ENCODE measurements at regions not wholly inside any gene's neighbourhood (a gene's known extent, or its start where the extent isn't known, plus 50 kb on each side); places are given as distances from the start of the nearest gene placed in this dataset.
"Not testable (repeated sequence)": the region's sequence is repeated elsewhere in the genome, so short reads cannot be mapped to it uniquely, and the experiment has no call there.

- Histone ChIP-seq H3K27me3 (replicated peaks in 2 of 5; ENCODE audit: control insufficient read depth in 4 of 5, insufficient read depth in 5 of 5, low read length in 4 of 5) (no peaks in the 10 kb centered on the region), H3K4me3 (ENCODE audit: control insufficient read depth in 1 of 7, extremely low read depth in 1 of 7, insufficient read depth in 4 of 7, low read depth in 2 of 7, low read length in 6 of 7) (no peak overlapping the region), H3K9me3 (ENCODE audit: control extremely low read depth in 1 of 5, control insufficient read depth in 4 of 5, insufficient read depth in 2 of 5, low read depth in 1 of 5, low read length in 4 of 5) (peaks cover 4 to 16% (median 7%) of the 10 kb centered on the region in 5 experiments), H3K36me3 (ENCODE audit: control insufficient read depth in 4 of 4, insufficient read depth in 4 of 4, low read length in 3 of 4) (no peaks in the 10 kb centered on the region), H3K4me1 (ENCODE audit: control extremely low read depth in 1 of 4, control insufficient read depth in 4 of 4, insufficient read depth in 4 of 4, low read length in 3 of 4) (no peaks in the 10 kb centered on the region), H3K27ac (ENCODE audit: insufficient read depth in 1 of 2, low read depth in 1 of 2, low read length in 2 of 2, poor library complexity in 1 of 2, severe bottlenecking in 2 of 2) (no peak overlapping the region)
- CTCF ChIA-PET, result no interaction called here
- no peak for DNase-seq
- POLR2A ChIA-PET, result no interaction called here
Observed at GRCh38 chr1:111063595-111063994, 76.3 kb downstream of the DRAM2 start.

GRCh38 chr1:111062624-111063023 is 77.3 kb downstream of the DRAM2 start:
- Histone ChIP-seq H3K27me3 (replicated peaks in 2 of 5; ENCODE audit: control insufficient read depth in 4 of 5, insufficient read depth in 5 of 5, low read length in 4 of 5) (no peaks in the 10 kb centered on the region), H3K4me1 (ENCODE audit: control extremely low read depth in 1 of 4, control insufficient read depth in 4 of 4, insufficient read depth in 4 of 4, low read length in 3 of 4) (no peaks in the 10 kb centered on the region), H3K27ac (ENCODE audit: insufficient read depth in 1 of 2, low read depth in 1 of 2, low read length in 2 of 2, poor library complexity in 1 of 2, severe bottlenecking in 2 of 2) (no peak overlapping the region), H3K36me3 (ENCODE audit: control insufficient read depth in 4 of 4, insufficient read depth in 4 of 4, low read length in 3 of 4) (no peaks in the 10 kb centered on the region), H3K9me3 (ENCODE audit: control extremely low read depth in 1 of 5, control insufficient read depth in 4 of 5, insufficient read depth in 2 of 5, low read depth in 1 of 5, low read length in 4 of 5) (peaks cover 4 to 13% (median 4%) of the 10 kb centered on the region in 5 experiments), H3K4me3 (ENCODE audit: control insufficient read depth in 1 of 7, extremely low read depth in 1 of 7, insufficient read depth in 4 of 7, low read depth in 2 of 7, low read length in 6 of 7) (no peak overlapping the region)
- WGBS (ENCODE audit: insufficient coverage), result 83% methylated on average over 2 of the region's 2 CpGs
- POLR2A ChIA-PET, result no interaction called here
- no peak for DNase-seq
- CTCF ChIA-PET, result no interaction called here

GRCh38 chr1:111062081-111062480 is 77.8 kb downstream of the DRAM2 start:
- ChIA-PET CTCF (no interaction called here), POLR2A (no interaction called here)
- no peaks in the 10 kb centered on the region for H3K4me1 ChIP-seq (ENCODE audit: control extremely low read depth in 1 of 4, control insufficient read depth in 4 of 4, insufficient read depth in 4 of 4, low read length in 3 of 4)
- H3K4me3 ChIP-seq (ENCODE audit: control insufficient read depth in 1 of 7, extremely low read depth in 1 of 7, insufficient read depth in 4 of 7, low read depth in 2 of 7, low read length in 6 of 7), result no peak overlapping the region
- no peaks in the 10 kb centered on the region for H3K27me3 ChIP-seq (replicated peaks in 2 of 5; ENCODE audit: control insufficient read depth in 4 of 5, insufficient read depth in 5 of 5, low read length in 4 of 5)
- peaks cover 3 to 13% (median 4%) of the 10 kb centered on the region in 5 experiments for H3K9me3 ChIP-seq (ENCODE audit: control extremely low read depth in 1 of 5, control insufficient read depth in 4 of 5, insufficient read depth in 2 of 5, low read depth in 1 of 5, low read length in 4 of 5)
- H3K27ac ChIP-seq (ENCODE audit: insufficient read depth in 1 of 2, low read depth in 1 of 2, low read length in 2 of 2, poor library complexity in 1 of 2, severe bottlenecking in 2 of 2), result no peak overlapping the region
- H3K36me3 ChIP-seq (ENCODE audit: control insufficient read depth in 4 of 4, insufficient read depth in 4 of 4, low read length in 3 of 4), result no peaks in the 10 kb centered on the region
- no peak for DNase-seq

GRCh38 chr1:111054656-111055055 is 85.2 kb downstream of the DRAM2 start:
- Histone ChIP-seq H3K4me3 (ENCODE audit: control insufficient read depth in 1 of 7, extremely low read depth in 1 of 7, insufficient read depth in 4 of 7, low read depth in 2 of 7, low read length in 6 of 7) (no peak overlapping the region), H3K4me1 (ENCODE audit: control extremely low read depth in 1 of 4, control insufficient read depth in 4 of 4, insufficient read depth in 4 of 4, low read length in 3 of 4) (no peaks in the 10 kb centered on the region), H3K9me3 (ENCODE audit: control extremely low read depth in 1 of 5, control insufficient read depth in 4 of 5, insufficient read depth in 2 of 5, low read depth in 1 of 5, low read length in 4 of 5) (peaks cover 0 to 3% (median 0%) of the 10 kb centered on the region in 5 experiments), H3K27me3 (replicated peaks in 2 of 5; ENCODE audit: control insufficient read depth in 4 of 5, insufficient read depth in 5 of 5, low read length in 4 of 5) (no peaks in the 10 kb centered on the region), H3K27ac (ENCODE audit: insufficient read depth in 1 of 2, low read depth in 1 of 2, low read length in 2 of 2, poor library complexity in 1 of 2, severe bottlenecking in 2 of 2) (no peak overlapping the region), H3K36me3 (ENCODE audit: control insufficient read depth in 4 of 4, insufficient read depth in 4 of 4, low read length in 3 of 4) (no peaks in the 10 kb centered on the region)
- CTCF ChIA-PET, result no interaction called here
- 80% methylated on average over 1 of the region's 2 CpGs for WGBS (ENCODE audit: insufficient coverage)
- POLR2A ChIA-PET, result no interaction called here
- DNase-seq, result no peak

GRCh38 chr1:111052246-111052645 is 87.6 kb downstream of the DRAM2 start:
- POLR2A ChIA-PET, result no interaction called here
- Histone ChIP-seq H3K4me3 (ENCODE audit: control insufficient read depth in 1 of 7, extremely low read depth in 1 of 7, insufficient read depth in 4 of 7, low read depth in 2 of 7, low read length in 6 of 7) (no peak overlapping the region), H3K36me3 (ENCODE audit: control insufficient read depth in 4 of 4, insufficient read depth in 4 of 4, low read length in 3 of 4) (no peaks in the 10 kb centered on the region), H3K27ac (ENCODE audit: insufficient read depth in 1 of 2, low read depth in 1 of 2, low read length in 2 of 2, poor library complexity in 1 of 2, severe bottlenecking in 2 of 2) (no peak overlapping the region), H3K4me1 (ENCODE audit: control extremely low read depth in 1 of 4, control insufficient read depth in 4 of 4, insufficient read depth in 4 of 4, low read length in 3 of 4) (no peaks in the 10 kb centered on the region), H3K9me3 (ENCODE audit: control extremely low read depth in 1 of 5, control insufficient read depth in 4 of 5, insufficient read depth in 2 of 5, low read depth in 1 of 5, low read length in 4 of 5) (peaks cover 0 to 3% (median 0%) of the 10 kb centered on the region in 5 experiments), H3K27me3 (replicated peaks in 2 of 5; ENCODE audit: control insufficient read depth in 4 of 5, insufficient read depth in 5 of 5, low read length in 4 of 5) (peaks cover 0 to 1% (median 0%) of the 10 kb centered on the region in 5 experiments)
- no peak for DNase-seq
- WGBS (ENCODE audit: insufficient coverage), result no CpG with 5 or more reads among the region's 1 CpG
- CTCF ChIA-PET, result no interaction called here

- peaks cover 2 to 21% (median 8%) of the 10 kb centered on the region in 5 experiments for H3K27me3 ChIP-seq (replicated peaks in 2 of 5; ENCODE audit: control insufficient read depth in 4 of 5, insufficient read depth in 5 of 5, low read length in 4 of 5)
- CTCF ChIA-PET, result interaction anchor here (2.0 kb wide), 1 partner anchor 18 kb away, joined by 9 read pairs; no protein-coding TSS in a partner anchor
- H3K36me3 ChIP-seq (ENCODE audit: control insufficient read depth in 4 of 4, insufficient read depth in 4 of 4, low read length in 3 of 4); POLR2A ChIA-PET; H3K4me3 ChIP-seq (ENCODE audit: control insufficient read depth in 1 of 7, extremely low read depth in 1 of 7, insufficient read depth in 4 of 7, low read depth in 2 of 7, low read length in 6 of 7); H3K9me3 ChIP-seq (ENCODE audit: control extremely low read depth in 1 of 5, control insufficient read depth in 4 of 5, insufficient read depth in 2 of 5, low read depth in 1 of 5, low read length in 4 of 5); H3K4me1 ChIP-seq (ENCODE audit: control extremely low read depth in 1 of 4, control insufficient read depth in 4 of 4, insufficient read depth in 4 of 4, low read length in 3 of 4); DNase-seq; H3K27ac ChIP-seq (ENCODE audit: insufficient read depth in 1 of 2, low read depth in 1 of 2, low read length in 2 of 2, poor library complexity in 1 of 2, severe bottlenecking in 2 of 2): not testable (repeated sequence)
- WGBS (ENCODE audit: insufficient coverage), result 80% methylated on average over 1 of the region's 1 CpG
Observed at GRCh38 chr1:111048253-111048652, 84.5 kb upstream of the LRIF1 start.

- H3K36me3 ChIP-seq (ENCODE audit: control insufficient read depth in 4 of 4, insufficient read depth in 4 of 4, low read length in 3 of 4), result no peaks in the 10 kb centered on the region
- WGBS (ENCODE audit: insufficient coverage), result 63% methylated on average over 2 of the region's 2 CpGs
- H3K4me3 ChIP-seq (ENCODE audit: control insufficient read depth in 1 of 7, extremely low read depth in 1 of 7, insufficient read depth in 4 of 7, low read depth in 2 of 7, low read length in 6 of 7), result no peak overlapping the region
- CTCF ChIA-PET, result no interaction called here
- H3K9me3 ChIP-seq (ENCODE audit: control extremely low read depth in 1 of 5, control insufficient read depth in 4 of 5, insufficient read depth in 2 of 5, low read depth in 1 of 5, low read length in 4 of 5), result peaks cover 0 to under 1% (median 0%) of the 10 kb centered on the region in 5 experiments
- H3K27ac ChIP-seq (ENCODE audit: insufficient read depth in 1 of 2, low read depth in 1 of 2, low read length in 2 of 2, poor library complexity in 1 of 2, severe bottlenecking in 2 of 2), result no peak overlapping the region
- H3K4me1 ChIP-seq (ENCODE audit: control extremely low read depth in 1 of 4, control insufficient read depth in 4 of 4, insufficient read depth in 4 of 4, low read length in 3 of 4), result no peaks in the 10 kb centered on the region
- POLR2A ChIA-PET, result interaction anchor here (0.7 kb wide), 1 partner anchor 448 kb away, joined by 13 read pairs; no protein-coding TSS in a partner anchor
- H3K27me3 ChIP-seq (replicated peaks in 2 of 5; ENCODE audit: control insufficient read depth in 4 of 5, insufficient read depth in 5 of 5, low read length in 4 of 5), result peaks cover 2 to 41% (median 8%) of the 10 kb centered on the region in 5 experiments
- DNase-seq, result no peak
Observed at GRCh38 chr1:111045033-111045722, 81.5 kb upstream of the LRIF1 start.
